ENCODE measurements at regions not wholly inside any gene's neighbourhood (a gene's known extent, or its start where the extent isn't known, plus 50 kb on each side); places are given as distances from the start of the nearest gene placed in this dataset.

DNA sequence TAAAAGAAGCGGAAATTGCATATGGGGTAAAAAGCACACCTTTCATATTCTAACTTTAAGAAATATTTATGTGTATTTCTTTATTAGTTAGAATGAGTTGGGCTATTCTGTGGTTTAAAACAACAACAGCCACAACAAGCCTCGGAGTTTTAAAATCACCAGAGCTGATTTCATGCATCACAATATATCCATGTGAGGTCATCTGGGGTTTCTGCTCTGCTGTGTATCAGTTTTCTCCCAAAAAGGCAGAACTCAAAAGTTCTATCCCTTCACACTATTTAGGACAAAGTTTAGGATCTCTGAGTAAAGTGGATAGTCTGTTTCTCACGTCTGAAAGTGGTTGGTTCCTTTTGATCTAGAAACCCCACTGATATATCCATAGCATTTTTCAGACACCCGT is 601.5 kb upstream of the GCFC2 start:
- H3K27ac ChIP-seq (ENCODE audit: extremely low read depth, low read depth, low read length), result no peak overlapping the region
- CTCF ChIA-PET, result no interaction called here
- TF ChIP-seq ZNF555 (tag by site-specific recombination; conservative IDR thresholded peaks at IDR 0.05) (no peak), ZSCAN30 (tag by site-specific recombination; IDR thresholded peaks at IDR 0.05) (no peak), RBAK (tag by site-specific recombination; IDR thresholded peaks at IDR 0.05) (no peak), ZNF610 (tag by site-specific recombination; IDR thresholded peaks at IDR 0.05; ENCODE audit: borderline replicate concordance) (no peak), ZNF416 (tag by site-specific recombination; IDR thresholded peaks at IDR 0.05) (no peak), ZNF23 (tag by site-specific recombination; IDR thresholded peaks at IDR 0.05; ENCODE audit: borderline replicate concordance) (no peak), ZNF558 (tag by site-specific recombination; IDR thresholded peaks at IDR 0.05) (no peak), ZNF266 (tag by site-specific recombination; IDR thresholded peaks at IDR 0.05; ENCODE audit: low read depth) (no peak), ZNF777 (tag by site-specific recombination; IDR thresholded peaks at IDR 0.05; ENCODE audit: borderline replicate concordance) (no peak), SP3 (tag by site-specific recombination; IDR thresholded peaks at IDR 0.05) (no peak), ZNF132 (tag by site-specific recombination; IDR thresholded peaks at IDR 0.05; ENCODE audit: borderline replicate concordance) (no peak), ZNF114 (tag by site-specific recombination; IDR thresholded peaks at IDR 0.05) (no peak), ZNF398 (tag by site-specific recombination; IDR thresholded peaks at IDR 0.05) (no peak), ZNF658 (tag by site-specific recombination; IDR thresholded peaks at IDR 0.05) (no peak)
- TF ChIP-seq, protein P1, sequence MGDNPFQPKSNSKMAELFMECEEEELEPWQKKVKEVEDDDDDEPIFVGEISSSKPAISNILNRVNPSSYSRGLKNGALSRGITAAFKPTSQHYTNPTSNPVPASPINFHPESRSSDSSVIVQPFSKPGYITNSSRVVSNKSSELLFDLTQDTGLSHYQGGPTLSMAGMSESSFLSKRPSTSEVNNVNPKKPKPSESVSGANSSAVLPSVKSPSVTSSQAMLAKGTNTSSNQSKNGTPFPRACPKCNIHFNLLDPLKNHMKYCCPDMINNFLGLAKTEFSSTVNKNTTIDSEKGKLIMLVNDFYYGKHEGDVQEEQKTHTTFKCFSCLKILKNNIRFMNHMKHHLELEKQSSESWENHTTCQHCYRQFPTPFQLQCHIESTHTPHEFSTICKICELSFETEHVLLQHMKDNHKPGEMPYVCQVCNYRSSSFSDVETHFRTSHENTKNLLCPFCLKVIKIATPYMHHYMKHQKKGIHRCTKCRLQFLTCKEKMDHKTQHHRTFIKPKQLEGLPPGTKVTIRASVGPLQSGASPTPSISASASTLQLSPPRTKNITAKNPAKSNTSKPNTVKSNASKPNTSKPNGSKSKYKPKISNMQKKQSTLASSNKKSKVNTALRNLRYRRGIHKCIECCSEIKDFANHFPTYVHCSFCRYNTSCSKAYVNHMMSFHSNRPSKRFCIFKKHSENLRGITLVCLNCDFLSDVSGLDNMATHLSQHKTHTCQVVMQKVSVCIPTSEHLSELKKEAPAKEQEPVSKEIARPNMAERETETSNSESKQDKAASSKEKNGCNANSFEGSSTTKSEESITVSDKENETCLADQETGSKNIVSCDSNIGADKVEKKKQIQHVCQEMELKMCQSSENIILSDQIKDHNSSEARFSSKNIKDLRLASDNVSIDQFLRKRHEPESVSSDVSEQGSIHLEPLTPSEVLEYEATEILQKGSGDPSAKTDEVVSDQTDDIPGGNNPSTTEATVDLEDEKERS (tag by site-specific recombination; IDR thresholded peaks at IDR 0.05), result no peak
- TF ChIP-seq, protein P2, sequence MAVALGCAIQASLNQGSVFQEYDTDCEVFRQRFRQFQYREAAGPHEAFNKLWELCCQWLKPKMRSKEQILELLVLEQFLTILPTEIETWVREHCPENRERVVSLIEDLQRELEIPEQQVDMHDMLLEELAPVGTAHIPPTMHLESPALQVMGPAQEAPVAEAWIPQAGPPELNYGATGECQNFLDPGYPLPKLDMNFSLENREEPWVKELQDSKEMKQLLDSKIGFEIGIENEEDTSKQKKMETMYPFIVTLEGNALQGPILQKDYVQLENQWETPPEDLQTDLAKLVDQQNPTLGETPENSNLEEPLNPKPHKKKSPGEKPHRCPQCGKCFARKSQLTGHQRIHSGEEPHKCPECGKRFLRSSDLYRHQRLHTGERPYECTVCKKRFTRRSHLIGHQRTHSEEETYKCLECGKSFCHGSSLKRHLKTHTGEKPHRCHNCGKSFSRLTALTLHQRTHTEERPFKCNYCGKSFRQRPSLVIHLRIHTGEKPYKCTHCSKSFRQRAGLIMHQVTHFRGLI (tag by site-specific recombination; IDR thresholded peaks at IDR 0.05), result no peak
- TF ChIP-seq, protein P3, sequence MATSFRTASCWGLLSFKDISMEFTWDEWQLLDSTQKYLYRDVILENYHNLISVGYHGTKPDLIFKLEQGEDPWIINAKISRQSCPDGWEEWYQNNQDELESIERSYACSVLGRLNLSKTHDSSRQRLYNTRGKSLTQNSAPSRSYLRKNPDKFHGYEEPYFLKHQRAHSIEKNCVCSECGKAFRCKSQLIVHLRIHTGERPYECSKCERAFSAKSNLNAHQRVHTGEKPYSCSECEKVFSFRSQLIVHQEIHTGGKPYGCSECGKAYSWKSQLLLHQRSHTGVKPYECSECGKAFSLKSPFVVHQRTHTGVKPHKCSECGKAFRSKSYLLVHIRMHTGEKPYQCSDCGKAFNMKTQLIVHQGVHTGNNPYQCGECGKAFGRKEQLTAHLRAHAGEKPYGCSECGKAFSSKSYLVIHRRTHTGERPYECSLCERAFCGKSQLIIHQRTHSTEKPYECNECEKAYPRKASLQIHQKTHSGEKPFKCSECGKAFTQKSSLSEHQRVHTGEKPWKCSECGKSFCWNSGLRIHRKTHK (tag by site-specific recombination; IDR thresholded peaks at IDR 0.05), result no peak
- TF ChIP-seq, protein P4, sequence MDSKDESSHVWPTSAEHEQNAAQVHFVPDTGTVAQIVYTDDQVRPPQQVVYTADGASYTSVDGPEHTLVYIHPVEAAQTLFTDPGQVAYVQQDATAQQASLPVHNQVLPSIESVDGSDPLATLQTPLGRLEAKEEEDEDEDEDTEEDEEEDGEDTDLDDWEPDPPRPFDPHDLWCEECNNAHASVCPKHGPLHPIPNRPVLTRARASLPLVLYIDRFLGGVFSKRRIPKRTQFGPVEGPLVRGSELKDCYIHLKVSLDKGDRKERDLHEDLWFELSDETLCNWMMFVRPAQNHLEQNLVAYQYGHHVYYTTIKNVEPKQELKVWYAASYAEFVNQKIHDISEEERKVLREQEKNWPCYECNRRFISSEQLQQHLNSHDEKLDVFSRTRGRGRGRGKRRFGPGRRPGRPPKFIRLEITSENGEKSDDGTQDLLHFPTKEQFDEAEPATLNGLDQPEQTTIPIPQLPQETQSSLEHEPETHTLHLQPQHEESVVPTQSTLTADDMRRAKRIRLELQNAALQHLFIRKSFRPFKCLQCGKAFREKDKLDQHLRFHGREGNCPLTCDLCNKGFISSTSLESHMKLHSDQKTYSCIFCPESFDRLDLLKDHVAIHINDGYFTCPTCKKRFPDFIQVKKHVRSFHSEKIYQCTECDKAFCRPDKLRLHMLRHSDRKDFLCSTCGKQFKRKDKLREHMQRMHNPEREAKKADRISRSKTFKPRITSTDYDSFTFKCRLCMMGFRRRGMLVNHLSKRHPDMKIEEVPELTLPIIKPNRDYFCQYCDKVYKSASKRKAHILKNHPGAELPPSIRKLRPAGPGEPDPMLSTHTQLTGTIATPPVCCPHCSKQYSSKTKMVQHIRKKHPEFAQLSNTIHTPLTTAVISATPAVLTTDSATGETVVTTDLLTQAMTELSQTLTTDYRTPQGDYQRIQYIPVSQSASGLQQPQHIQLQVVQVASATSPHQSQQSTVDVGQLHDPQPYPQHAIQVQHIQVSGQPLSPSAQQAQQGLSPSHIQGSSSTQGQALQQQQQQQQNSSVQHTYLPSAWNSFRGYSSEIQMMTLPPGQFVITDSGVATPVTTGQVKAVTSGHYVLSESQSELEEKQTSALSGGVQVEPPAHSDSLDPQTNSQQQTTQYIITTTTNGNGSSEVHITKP (tag by site-specific recombination; IDR thresholded peaks at IDR 0.05), result no peak
- TF ChIP-seq, protein P5, sequence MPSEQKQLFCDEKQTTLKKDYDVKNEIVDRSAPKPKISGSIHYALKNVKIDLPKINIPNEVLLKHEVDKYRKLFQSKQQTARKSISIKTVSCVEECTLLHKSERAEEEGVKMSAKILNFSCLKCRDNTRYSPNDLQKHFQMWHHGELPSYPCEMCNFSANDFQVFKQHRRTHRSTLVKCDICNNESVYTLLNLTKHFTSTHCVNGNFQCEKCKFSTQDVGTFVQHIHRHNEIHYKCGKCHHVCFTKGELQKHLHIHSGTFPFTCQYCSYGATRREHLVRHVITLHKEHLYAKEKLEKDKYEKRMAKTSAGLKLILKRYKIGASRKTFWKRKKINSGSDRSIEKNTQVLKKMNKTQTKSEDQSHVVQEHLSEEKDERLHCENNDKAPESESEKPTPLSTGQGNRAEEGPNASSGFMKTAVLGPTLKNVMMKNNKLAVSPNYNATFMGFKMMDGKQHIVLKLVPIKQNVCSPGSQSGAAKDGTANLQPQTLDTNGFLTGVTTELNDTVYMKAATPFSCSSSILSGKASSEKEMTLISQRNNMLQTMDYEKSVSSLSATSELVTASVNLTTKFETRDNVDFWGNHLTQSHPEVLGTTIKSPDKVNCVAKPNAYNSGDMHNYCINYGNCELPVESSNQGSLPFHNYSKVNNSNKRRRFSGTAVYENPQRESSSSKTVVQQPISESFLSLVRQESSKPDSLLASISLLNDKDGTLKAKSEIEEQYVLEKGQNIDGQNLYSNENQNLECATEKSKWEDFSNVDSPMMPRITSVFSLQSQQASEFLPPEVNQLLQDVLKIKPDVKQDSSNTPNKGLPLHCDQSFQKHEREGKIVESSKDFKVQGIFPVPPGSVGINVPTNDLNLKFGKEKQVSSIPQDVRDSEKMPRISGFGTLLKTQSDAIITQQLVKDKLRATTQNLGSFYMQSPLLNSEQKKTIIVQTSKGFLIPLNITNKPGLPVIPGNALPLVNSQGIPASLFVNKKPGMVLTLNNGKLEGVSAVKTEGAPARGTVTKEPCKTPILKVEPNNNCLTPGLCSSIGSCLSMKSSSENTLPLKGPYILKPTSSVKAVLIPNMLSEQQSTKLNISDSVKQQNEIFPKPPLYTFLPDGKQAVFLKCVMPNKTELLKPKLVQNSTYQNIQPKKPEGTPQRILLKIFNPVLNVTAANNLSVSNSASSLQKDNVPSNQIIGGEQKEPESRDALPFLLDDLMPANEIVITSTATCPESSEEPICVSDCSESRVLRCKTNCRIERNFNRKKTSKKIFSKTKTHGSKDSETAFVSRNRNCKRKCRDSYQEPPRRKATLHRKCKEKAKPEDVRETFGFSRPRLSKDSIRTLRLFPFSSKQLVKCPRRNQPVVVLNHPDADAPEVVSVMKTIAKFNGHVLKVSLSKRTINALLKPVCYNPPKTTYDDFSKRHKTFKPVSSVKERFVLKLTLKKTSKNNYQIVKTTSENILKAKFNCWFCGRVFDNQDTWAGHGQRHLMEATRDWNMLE (tag by site-specific recombination; conservative IDR thresholded peaks at IDR 0.05; ENCODE audit: low read depth), result no peak
- no peaks in the 10 kb centered on the region for H3K9me3 ChIP-seq (ENCODE audit: control insufficient read depth, insufficient read depth, low read depth, low read length)
- POLR2A ChIA-PET, result no interaction called here
- no peaks in the 10 kb centered on the region for H3K4me1 ChIP-seq (ENCODE audit: control insufficient read depth, insufficient read depth, low read length)
- no peaks in the 10 kb centered on the region for H3K36me3 ChIP-seq (ENCODE audit: control insufficient read depth in 2 of 2, insufficient read depth in 1 of 2, low read length in 2 of 2)
- H3K4me3 ChIP-seq (ENCODE audit: low read depth, low read length), result no peak overlapping the region

Measured in HEK293 (cell line).